GM13976 (cell line): ENCODE measurements at regions not wholly inside any gene's neighbourhood (a gene's known extent, or its start where the extent isn't known, plus 50 kb on each side); places are given as distances from the start of the nearest gene placed in this dataset.

Source experiments
- DNase-seq: peaks from one replicate; pipeline ENCODE4 v3.0.0; 2012; ENCODE audit warnings: low spot score
- in situ Hi-C: fragments of 300-500 bp; cut with MboI; formaldehyde crosslinking; loops from one replicate; pipeline ENCODE4 v1.12.0; 2022; ENCODE audit warnings: low sequenced_read_pairs, mixed read lengths, inconsistent platforms; ENCODE audit not compliant: unreplicated experiment
- TF ChIP-seq, protein P1 (sequence below): IDR thresholded peaks from 2 replicates; pipeline ENCODE4 v1.5.1; 2012; ENCODE audit warnings: borderline replicate concordance, mild to moderate bottlenecking; ENCODE audit not compliant: insufficient read depth; ENCODE audit errors: extremely low read depth, missing control alignments, control extremely low read depth

GRCh38 chr20:20856306-20856705 is 143.9 kb upstream of the RALGAPA2 start:
- TF ChIP-seq, protein P1, sequence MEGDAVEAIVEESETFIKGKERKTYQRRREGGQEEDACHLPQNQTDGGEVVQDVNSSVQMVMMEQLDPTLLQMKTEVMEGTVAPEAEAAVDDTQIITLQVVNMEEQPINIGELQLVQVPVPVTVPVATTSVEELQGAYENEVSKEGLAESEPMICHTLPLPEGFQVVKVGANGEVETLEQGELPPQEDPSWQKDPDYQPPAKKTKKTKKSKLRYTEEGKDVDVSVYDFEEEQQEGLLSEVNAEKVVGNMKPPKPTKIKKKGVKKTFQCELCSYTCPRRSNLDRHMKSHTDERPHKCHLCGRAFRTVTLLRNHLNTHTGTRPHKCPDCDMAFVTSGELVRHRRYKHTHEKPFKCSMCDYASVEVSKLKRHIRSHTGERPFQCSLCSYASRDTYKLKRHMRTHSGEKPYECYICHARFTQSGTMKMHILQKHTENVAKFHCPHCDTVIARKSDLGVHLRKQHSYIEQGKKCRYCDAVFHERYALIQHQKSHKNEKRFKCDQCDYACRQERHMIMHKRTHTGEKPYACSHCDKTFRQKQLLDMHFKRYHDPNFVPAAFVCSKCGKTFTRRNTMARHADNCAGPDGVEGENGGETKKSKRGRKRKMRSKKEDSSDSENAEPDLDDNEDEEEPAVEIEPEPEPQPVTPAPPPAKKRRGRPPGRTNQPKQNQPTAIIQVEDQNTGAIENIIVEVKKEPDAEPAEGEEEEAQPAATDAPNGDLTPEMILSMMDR = no peak
- in situ Hi-C loops = loop anchor here (25.0 kb wide), 1 partner anchor 381 kb away; no protein-coding TSS in a partner anchor
- no peak for DNase-seq

DNA sequence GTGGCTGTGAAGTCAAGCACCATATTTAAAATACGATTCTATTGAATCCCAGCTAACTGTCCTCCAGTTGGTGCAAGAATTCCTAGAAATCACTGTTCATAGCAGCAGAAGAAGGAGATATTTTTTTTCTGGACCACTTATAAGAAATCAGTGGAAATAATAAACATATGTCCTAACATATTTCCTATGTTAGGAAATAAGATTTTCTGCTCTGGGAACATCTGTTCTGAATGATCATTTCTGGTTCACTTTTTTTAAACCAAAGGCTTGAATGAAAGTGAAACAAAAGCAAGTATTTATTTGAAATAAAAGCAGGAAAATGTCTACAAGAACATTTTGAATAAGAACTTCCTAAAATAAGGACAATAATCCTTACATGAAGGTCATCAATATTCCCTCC is 138.9 kb upstream of the RALGAPA2 start:
- in situ Hi-C loops = loop anchor here (25.0 kb wide), 1 partner anchor 386 kb away; no protein-coding TSS in a partner anchor
- TF ChIP-seq, protein P1 = no peak

DNA sequence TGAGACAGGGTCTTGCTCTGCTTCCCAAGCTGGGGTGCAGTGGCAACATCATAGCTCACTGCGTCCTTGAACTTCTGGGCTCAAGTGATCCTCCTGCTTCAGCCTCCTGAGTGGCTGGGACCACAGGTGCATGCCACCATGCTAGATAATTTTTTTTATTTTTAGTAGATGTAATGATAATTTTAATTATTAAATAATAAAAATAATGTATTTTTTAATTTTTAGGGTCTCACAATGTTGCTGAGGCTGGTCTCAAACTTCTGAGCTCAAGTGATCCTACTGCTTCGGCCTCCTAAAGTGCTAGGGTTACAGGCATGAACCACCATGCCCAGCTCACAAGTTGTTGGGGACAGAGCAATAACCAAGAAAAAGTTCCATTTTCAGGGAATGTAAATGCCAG is 138.0 kb upstream of the RALGAPA2 start:
- in situ Hi-C loops = loop anchor here (25.0 kb wide), 1 partner anchor 387 kb away; no protein-coding TSS in a partner anchor
- TF ChIP-seq, protein P1 = no peak
- no peak for DNase-seq

More for the DNA sequence above, 138.9 kb upstream of the RALGAPA2 start:
- no peak for DNase-seq

GRCh38 chr20:20849161-20849560 is 136.7 kb upstream of the RALGAPA2 start:
- in situ Hi-C loops = no loop called here
- DNase-seq = no peak
- TF ChIP-seq, protein P1 = no peak

- in situ Hi-C loops = no loop called here
- no peak for DNase-seq
- TF ChIP-seq, protein P1 = no peak
These were observed 135.4 kb upstream of the RALGAPA2 start for GRCh38 chr20:20847814-20848213.

GRCh38 chr20:20843982-20844381 is 131.5 kb upstream of the RALGAPA2 start:
- in situ Hi-C loops = no loop called here
- DNase-seq = no peak
- TF ChIP-seq, protein P1 = no peak
